GM21360 (cell line): ENCODE measurements at regions not wholly inside any gene's neighbourhood (a gene's known extent, or its start where the extent isn't known, plus 50 kb on each side); places are given as distances from the start of the nearest gene placed in this dataset.
"Not testable (repeated sequence)": the region's sequence is repeated elsewhere in the genome, so short reads cannot be mapped to it uniquely, and the experiment has no call there.

ENCODE experiments used
- ATAC-seq: cut with Tn5 transposase; IDR thresholded peaks from one replicate; pipeline ENCODE4 v1.9.1; 2021; ENCODE audit warnings: mild to moderate bottlenecking, moderate library complexity; ENCODE audit not compliant: unreplicated experiment

DNA sequence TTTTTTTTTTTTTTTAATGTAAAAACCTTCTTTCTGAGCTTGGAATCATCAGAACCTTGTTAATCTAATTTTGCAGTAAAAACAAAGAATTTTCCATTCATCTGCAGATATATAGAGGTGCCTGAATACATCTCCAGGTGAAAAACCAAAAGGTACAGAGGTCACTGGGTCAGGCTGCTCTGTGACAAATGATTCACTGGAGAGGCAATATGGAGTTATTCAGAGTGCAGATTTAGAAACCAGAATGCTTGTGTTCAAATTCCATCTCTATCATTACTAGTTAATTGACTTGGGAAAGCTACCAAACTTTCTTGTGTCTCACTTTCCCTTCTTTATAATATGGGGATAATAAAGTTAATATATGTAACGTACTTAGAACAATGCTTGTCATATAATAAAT is 51.5 kb upstream of the C1orf53 start:
- ATAC-seq, result no peak

DNA sequence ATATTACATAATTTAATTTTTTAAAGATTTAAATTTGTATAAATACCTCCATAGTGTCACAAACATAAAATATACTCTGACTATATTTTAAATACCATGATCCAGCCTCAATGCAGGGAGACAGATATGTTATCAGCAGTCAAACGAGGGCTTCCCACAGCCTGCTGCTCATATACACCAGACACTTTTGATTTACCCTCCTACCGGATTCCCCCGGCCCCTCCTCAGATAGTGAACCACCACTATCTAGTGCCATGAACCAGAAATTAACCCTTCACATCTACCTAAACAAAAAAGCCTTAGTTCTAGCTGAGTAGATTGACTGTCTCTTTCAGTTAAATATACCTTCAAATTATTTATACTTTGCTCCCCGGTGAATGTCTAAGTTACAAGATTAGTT is 52.4 kb upstream of the C1orf53 start:
- no peak for ATAC-seq

DNA sequence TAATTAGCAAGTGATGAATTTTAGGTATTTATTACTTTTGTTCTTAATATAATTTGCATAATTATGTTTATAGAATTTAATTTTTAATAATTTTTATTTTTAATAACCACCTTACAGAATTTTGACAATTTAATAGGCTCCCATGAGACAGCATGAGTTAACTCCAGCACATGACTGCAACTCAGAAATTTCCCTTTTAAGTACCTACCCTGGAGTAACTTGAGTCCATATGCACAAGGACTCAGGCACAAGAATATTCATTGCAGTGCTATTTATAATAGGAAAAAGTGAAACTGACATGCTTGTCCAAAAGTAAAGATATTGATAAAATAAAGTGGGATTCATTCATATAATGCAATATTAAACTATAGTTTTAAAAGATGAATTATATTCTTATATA is 54.1 kb upstream of the C1orf53 start:
- ATAC-seq, result no peak

DNA sequence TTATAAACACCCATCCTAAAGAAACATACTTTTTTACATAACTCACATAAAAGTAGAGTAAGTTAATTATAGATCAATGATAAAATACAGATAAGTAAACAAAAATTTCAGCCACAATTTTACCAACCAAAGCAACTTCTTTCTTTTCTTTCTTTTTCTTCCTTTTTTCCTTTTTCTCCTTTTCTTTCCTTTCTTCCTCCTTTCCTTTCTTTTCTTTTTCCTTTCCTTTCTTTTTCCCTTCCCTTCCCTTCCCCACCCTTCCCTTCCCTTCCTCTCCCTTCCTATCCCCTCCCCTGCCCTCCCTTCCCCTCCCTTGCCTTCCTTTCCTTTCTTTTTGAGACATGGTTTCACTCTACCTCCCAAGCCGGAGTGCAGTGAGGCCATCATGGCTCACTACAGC is 56.5 kb upstream of the C1orf53 start:
- ATAC-seq, result no peak

DNA sequence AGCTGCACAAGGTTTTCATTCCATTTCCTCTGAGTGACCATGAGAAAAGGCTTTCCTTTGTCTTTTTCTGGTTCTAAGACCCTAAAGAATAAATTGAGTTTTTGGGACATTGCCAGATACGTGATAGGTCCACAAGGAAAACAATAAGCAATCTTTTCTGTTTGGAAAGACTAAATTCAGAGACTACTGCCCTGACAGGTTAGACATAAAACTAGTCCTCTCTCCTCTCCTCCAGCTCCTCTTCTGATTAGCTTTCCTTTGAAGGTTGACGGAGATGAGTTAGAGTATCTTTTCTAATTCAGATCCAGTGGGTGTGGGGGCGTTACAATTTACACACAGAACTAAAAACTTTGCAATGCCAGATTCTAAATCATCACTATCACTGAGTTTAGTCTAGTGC is 57.8 kb upstream of the C1orf53 start:
- ATAC-seq, result no peak

DNA sequence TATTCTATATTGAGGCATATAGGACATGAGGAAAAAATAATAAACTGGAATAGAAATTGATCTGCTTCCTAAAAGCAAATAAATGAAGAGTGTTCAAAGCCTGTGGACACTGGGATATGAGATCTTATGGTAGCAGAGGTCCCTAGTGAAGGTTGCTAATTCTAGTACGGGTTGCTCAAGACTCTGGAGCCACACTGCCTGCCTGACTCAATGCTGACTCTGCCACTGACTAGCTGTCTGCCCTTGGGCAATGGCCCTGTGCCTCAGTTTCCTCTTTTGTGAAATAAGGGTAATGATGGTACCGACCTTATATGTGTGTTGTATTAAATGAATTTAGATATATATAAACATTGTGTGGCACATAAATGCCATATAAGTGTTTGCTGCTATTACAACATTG is 59.0 kb upstream of the C1orf53 start:
- ATAC-seq, result no peak

DNA sequence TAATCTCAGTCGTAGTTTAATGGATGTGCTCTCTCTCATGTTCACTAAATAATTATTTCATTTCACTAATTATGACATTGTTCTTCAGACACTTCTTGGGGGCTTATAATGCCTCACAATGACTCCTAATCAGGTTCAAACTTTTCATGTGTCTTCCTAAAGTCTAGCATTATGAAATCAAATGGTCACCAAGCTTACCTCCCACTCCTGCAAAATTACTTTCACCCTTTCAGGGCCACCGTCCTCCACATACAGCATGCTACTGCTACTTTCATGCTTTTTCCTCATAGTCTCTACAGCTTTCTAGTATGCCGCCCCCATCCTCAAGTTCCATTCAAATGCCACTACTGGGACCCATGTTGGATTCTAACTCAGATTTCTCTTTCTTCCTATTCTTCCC is 59.8 kb upstream of the C1orf53 start:
- no peak for ATAC-seq

DNA sequence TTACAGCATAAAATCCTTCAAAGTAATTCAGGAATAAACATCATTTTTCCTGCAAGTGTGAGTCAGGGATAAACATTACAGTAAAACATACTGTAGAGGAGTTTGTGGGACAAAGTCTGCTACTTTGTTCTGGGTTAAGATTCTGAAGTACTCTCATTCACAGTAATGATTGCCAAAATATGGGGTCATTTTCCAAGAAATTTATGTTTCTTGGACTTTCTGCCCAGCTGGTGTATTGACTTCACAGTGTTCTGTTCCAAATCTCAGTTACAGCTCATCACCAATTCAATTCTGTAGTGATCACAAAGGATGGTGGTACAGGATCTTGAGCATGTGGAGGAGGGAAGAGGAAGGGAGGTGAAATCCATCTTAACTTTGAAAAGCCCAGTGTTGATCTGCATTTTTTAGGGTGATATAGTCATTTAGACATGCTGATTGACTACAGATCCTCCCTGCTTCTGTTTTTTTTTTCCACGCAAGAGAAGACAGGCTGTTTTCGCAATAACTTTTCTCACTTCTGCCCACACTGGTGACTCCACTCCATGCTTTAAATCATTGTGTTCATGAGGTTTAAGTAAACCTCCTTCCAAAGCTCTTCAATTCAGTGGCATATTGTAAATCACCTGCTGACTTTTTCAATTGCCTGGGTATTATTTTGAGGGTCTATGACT is 60.4 kb upstream of the C1orf53 start:
- no peak for ATAC-seq

DNA sequence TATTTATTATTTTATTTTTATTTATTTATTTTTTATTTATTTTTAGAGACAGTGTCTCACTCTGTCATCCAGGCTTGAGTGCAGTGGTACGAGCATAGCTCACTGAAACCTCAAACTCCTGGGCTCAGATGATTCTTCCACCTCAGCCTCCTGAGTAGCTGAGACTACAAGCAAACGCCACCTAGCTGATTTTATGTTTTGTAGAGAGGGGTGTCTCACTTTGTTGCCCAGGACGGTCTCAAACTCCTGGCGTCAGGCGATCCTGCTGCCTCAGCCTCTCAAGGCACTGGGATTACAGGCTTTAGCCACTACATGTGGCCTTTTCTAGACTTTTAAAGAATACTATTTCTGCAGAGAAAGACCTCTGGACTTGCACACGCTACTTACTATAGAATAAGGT is 61.3 kb upstream of the C1orf53 start:
- ATAC-seq, result no peak

DNA sequence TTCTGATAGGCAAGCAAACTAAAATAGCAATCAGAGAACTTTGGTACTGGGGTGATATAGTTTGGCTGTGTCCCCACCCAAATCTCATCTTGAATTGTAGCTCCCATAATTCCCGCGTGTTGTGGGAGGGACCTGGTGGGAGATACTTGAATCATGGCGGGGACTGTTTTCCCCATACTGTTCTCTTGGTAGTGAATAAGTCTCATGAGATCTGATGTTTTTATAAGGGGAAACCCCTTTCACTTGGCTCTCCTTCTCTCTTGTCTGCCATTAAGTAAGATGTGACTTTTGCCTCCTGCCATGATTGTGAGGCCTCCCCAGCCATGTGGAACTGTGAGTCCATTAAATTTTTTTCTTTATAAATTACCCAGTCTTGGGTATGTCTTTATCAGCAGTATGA is 62.6 kb upstream of the C1orf53 start:
- not testable (repeated sequence) for ATAC-seq

DNA sequence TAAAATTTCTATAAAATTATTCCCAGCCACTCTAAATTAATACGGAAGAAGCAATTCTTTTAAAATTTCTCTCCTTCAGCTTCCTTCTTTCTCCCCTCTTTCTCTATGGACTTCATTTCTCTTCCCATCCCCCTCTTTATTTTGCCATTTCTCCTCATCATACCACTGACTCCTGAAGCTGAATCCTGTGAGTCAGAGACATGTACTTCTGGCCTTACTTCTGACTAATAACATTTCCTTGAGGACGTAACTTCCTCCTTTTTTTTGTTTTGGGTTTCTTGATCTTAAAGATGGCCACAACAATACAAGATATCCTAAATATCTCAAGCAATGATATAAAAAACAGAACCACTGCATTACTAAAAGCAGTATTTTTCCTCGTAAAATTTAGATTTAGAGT is 63.6 kb upstream of the DENND1B start:
- peak; percentile 71 for ATAC-seq

DNA sequence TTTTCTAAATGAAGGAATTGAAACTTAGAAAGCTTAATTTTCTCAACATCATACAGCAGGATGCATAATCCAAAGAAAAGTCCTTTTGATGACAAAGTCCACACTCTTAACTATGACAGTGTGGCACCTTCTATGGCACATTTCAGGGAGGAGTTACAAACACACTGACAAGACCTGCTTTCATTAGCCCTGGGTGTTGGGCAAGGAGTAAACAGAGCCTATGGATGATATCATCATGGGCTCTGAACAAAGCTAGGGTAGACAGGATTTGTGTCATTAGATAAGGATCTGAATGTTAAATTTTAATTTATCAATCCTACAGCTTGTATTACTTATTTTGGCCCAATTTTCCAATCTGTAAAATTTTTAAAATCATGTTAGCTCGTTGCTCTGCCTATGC is 62.6 kb upstream of the DENND1B start:
- no peak for ATAC-seq

DNA sequence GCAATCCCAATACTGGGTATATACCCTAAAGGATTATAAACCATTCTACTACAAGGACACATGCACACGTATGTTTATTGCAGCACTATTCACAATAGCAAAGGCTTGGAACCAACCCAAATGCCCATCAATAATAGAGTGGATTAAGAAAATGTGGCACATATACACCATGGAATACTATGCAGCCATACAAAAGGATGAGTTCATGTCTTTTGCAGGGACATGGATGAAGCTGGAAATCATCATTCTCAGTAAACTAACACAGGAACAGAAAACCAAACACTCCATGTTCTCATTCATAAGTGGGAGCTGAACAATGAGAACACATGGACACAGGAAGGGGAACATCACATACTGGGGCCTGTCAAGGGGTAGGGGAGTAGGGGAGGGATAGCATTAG is 61.1 kb upstream of the DENND1B start:
- ATAC-seq, result not testable (repeated sequence)

DNA sequence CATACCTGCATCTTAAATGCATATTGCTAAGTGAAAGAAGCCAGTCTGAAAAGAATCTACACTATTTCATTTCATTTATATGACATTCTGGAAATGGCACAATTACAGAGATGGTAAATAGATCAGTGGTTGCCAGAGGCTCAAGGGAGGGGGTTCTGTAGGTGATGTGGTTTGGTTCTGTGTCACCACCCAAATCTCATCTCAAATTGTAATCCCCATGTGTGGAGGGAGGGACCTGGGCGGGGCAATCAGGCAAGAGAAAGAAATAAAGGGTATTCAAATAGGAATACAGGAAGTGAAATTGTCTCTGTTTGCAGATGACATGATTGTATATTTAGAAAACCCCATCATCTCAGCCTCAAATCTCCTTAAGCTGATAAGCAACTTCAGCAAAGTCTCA is 53.7 kb upstream of the DENND1B start:
- ATAC-seq, result not testable (repeated sequence)

DNA sequence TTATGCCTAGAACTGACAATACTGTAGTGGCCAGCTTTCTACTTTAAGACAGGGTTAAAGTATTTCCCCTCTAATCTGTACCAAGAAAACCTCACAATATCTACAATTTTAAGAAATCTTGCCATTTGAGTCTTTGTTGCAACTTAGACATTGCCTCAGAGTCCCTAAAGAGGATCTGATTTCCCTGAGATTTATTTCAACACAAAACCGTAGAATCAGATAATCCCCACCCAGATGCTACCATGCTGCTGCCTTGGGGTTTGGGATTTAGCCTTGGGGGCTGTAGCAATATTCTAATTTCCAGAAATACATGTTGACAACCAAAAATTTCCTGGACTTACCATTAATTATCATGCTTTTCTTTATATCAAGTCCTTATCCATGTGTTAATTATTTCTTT is 50.3 kb upstream of the DENND1B start:
- no peak for ATAC-seq
